DOHH2 (cell line): ENCODE measurements at regions not wholly inside any gene's neighbourhood (a gene's known extent, or its start where the extent isn't known, plus 50 kb on each side); places are given as distances from the start of the nearest gene placed in this dataset.

ENCODE experiments used
- CTCF ChIP-seq: fragments of 200-600 bp; sonication (generic); IDR thresholded peaks from one replicate; pipeline ENCODE4 v1.5.1; 2014; ENCODE audit warnings: antibody characterized with exemption, mild to moderate bottlenecking, low read depth, low read length; ENCODE audit not compliant: poor library complexity, severe bottlenecking
- EZH2phosphoT487 ChIP-seq: fragments of 200-600 bp; sonication (generic); IDR thresholded peaks from 2 replicates; pipeline ENCODE4 v1.6.1; 2017; ENCODE audit warnings: borderline replicate concordance, mild to moderate bottlenecking, antibody characterized with exemption, low read length, moderate library complexity, mixed read lengths

GRCh38 chr9:85151741-85152140, 482.2 kb downstream of the NTRK2 start:
- no peak for TF ChIP-seq CTCF
- no peak for TF ChIP-seq EZH2phosphoT487
